ENCODE measurements at regions not wholly inside any gene's neighbourhood (a gene's known extent, or its start where the extent isn't known, plus 50 kb on each side); places are given as distances from the start of the nearest gene placed in this dataset.

GRCh38 chr2:181762848-181763247, 82.5 kb upstream of the NEUROD1 start:
- no peaks in the 10 kb centered on the region for H3K9me3 ChIP-seq (ENCODE audit: control insufficient read depth, insufficient read depth, low read depth, low read length)
- H3K4me1 ChIP-seq (ENCODE audit: control insufficient read depth, insufficient read depth, low read length) = 0 out of 2 replicates have a peak, but pooled peaks cover 2% of the 10 kb centered on the region
- TF ChIP-seq ELK4 (IDR thresholded peaks at IDR 0.05; ENCODE audit: borderline replicate concordance, low read depth, low read length) = no peak
- no peak overlapping the region for H3K27ac ChIP-seq (ENCODE audit: extremely low read depth, low read depth, low read length)
- ChIA-PET POLR2A (no interaction called here), CTCF (no interaction called here)
- no peaks in the 10 kb centered on the region for H3K36me3 ChIP-seq (ENCODE audit: control insufficient read depth in 2 of 2, insufficient read depth in 1 of 2, low read length in 2 of 2)
- H3K4me3 ChIP-seq (ENCODE audit: low read depth, low read length) = no peak overlapping the region

- TF ChIP-seq ZNF433 (tag by site-specific recombination; IDR thresholded peaks at IDR 0.05; ENCODE audit: low read depth) (no peak), SP3 (tag by site-specific recombination; IDR thresholded peaks at IDR 0.05) (no peak), ZNF121 (tag by site-specific recombination; IDR thresholded peaks at IDR 0.05) (no peak), ZNF521 (tag by site-specific recombination; IDR thresholded peaks at IDR 0.05) (no peak)
- ChIA-PET POLR2A (no interaction called here), CTCF (no interaction called here)
- Histone ChIP-seq H3K36me3 (ENCODE audit: control insufficient read depth in 2 of 2, insufficient read depth in 1 of 2, low read length in 2 of 2) (no peaks in the 10 kb centered on the region), H3K4me1 (ENCODE audit: control insufficient read depth, insufficient read depth, low read length) (0 out of 2 replicates have a peak, but pooled peaks cover 2% of the 10 kb centered on the region), H3K4me3 (ENCODE audit: low read depth, low read length) (no peak overlapping the region), H3K27ac (ENCODE audit: extremely low read depth, low read depth, low read length) (no peak overlapping the region), H3K9me3 (ENCODE audit: control insufficient read depth, insufficient read depth, low read depth, low read length) (no peaks in the 10 kb centered on the region)
These were observed 83.1 kb upstream of the NEUROD1 start for GRCh38 chr2:181763423-181763822.

- H3K27ac ChIP-seq (ENCODE audit: extremely low read depth, low read depth, low read length) = no peak overlapping the region
- TF ChIP-seq ZNF175 (tag by site-specific recombination; IDR thresholded peaks at IDR 0.05) = no peak
- no peak for TF ChIP-seq ZNF292 (tag by site-specific recombination; IDR thresholded peaks at IDR 0.05; ENCODE audit: borderline replicate concordance, low read depth)
- TF ChIP-seq ZNF391 (tag by site-specific recombination; IDR thresholded peaks at IDR 0.05; ENCODE audit: borderline replicate concordance, low read depth) = no peak
- no peak for TF ChIP-seq ZNF571 (tag by site-specific recombination; IDR thresholded peaks at IDR 0.05)
- TF ChIP-seq ZSCAN23 (tag by site-specific recombination; IDR thresholded peaks at IDR 0.05) = no peak
- no peak for TF ChIP-seq SETDB1 (IDR thresholded peaks at IDR 0.05; ENCODE audit: insufficient read length, low read length)
- no peak for TF ChIP-seq ZNF664 (tag by site-specific recombination; IDR thresholded peaks at IDR 0.05)
- no peak for TF ChIP-seq ZNF132 (tag by site-specific recombination; IDR thresholded peaks at IDR 0.05; ENCODE audit: borderline replicate concordance)
- no peak for TF ChIP-seq ZFP3 (tag by site-specific recombination; IDR thresholded peaks at IDR 0.05; ENCODE audit: low read depth)
- no peak for TF ChIP-seq ZBTB7A (tag by site-specific recombination; IDR thresholded peaks at IDR 0.05; ENCODE audit: low read depth)
- no peak for TF ChIP-seq YY1 (tag by site-specific recombination; IDR thresholded peaks at IDR 0.05)
- CTCF ChIA-PET = interaction anchor here (0.7 kb wide), 1 partner anchor 17 kb away, joined by 3 read pairs; no protein-coding TSS in a partner anchor
- no peak overlapping the region for H3K4me3 ChIP-seq (ENCODE audit: low read depth, low read length)
- no peaks in the 10 kb centered on the region for H3K36me3 ChIP-seq (ENCODE audit: control insufficient read depth in 2 of 2, insufficient read depth in 1 of 2, low read length in 2 of 2)
- H3K4me1 ChIP-seq (ENCODE audit: control insufficient read depth, insufficient read depth, low read length) = 0 out of 2 replicates have a peak, but pooled peaks cover 2% of the 10 kb centered on the region
- no peaks in the 10 kb centered on the region for H3K9me3 ChIP-seq (ENCODE audit: control insufficient read depth, insufficient read depth, low read depth, low read length)
- POLR2A ChIA-PET = no interaction called here
These were observed 84.0 kb upstream of the NEUROD1 start for GRCh38 chr2:181764095-181764963.

- POLR2A ChIA-PET = no interaction called here
- CTCF ChIA-PET = no interaction called here
- H3K27ac ChIP-seq (ENCODE audit: extremely low read depth, low read depth, low read length) = no peak overlapping the region
- no peak for TF ChIP-seq MEIS1 (CRISPR knock-in tag; IDR thresholded peaks at IDR 0.05; ENCODE audit: borderline replicate concordance)
- no peak for TF ChIP-seq KLF8 (tag by site-specific recombination; IDR thresholded peaks at IDR 0.05)
- TF ChIP-seq ZEB2 (tag by site-specific recombination; IDR thresholded peaks at IDR 0.05) = no peak
- no peak for TF ChIP-seq ZNF391 (tag by site-specific recombination; IDR thresholded peaks at IDR 0.05; ENCODE audit: borderline replicate concordance, low read depth)
- TF ChIP-seq ZNF501 (tag by site-specific recombination; IDR thresholded peaks at IDR 0.05) = no peak
- no peak for TF ChIP-seq ZNF558 (tag by site-specific recombination; IDR thresholded peaks at IDR 0.05)
- TF ChIP-seq ZNF157 (tag by site-specific recombination; IDR thresholded peaks at IDR 0.05) = no peak
- no peak for TF ChIP-seq ZNF146 (tag by site-specific recombination; IDR thresholded peaks at IDR 0.05)
- no peak for TF ChIP-seq SP2 (tag by site-specific recombination; IDR thresholded peaks at IDR 0.05)
- no peak for TF ChIP-seq ZSCAN18 (tag by site-specific recombination; IDR thresholded peaks at IDR 0.05)
These were observed 85.8 kb upstream of the NEUROD1 start for GRCh38 chr2:181766129-181766528.

More at GRCh38 chr2:181766129-181766528, 85.8 kb upstream of the NEUROD1 start:
- Histone ChIP-seq H3K9me3 (ENCODE audit: control insufficient read depth, insufficient read depth, low read depth, low read length) (no peaks in the 10 kb centered on the region), H3K4me3 (ENCODE audit: low read depth, low read length) (no peak overlapping the region), H3K4me1 (ENCODE audit: control insufficient read depth, insufficient read depth, low read length) (0 out of 2 replicates have a peak, but pooled peaks cover 2% of the 10 kb centered on the region), H3K36me3 (ENCODE audit: control insufficient read depth in 2 of 2, insufficient read depth in 1 of 2, low read length in 2 of 2) (no peaks in the 10 kb centered on the region)

Measured in HEK293 (cell line).